Testis (tissue), 2 donors: ENCODE measurements at regions not wholly inside any gene's neighbourhood (a gene's known extent, or its start where the extent isn't known, plus 50 kb on each side); places are given as distances from the start of the nearest gene placed in this dataset.

Source experiments
- CTCF ChIP-seq, 3 experiments: fragments of 450-650 bp in 2 of 3; fragments of 200-600 bp in 1 of 3; sonication (generic) in 1 of 3; IDR thresholded peaks; one replicate each; pipeline ENCODE4 v1.5.1; 2016 to 2019; ENCODE audit warnings: antibody characterized with exemption in 3 of 3, mild to moderate bottlenecking in 2 of 3, moderate library complexity in 1 of 3
- POLR2A ChIP-seq: fragments of 450-650 bp; IDR thresholded peaks from one replicate; pipeline ENCODE4 v1.6.1; 2017; ENCODE audit warnings: antibody characterized with exemption, mild to moderate bottlenecking, moderate library complexity

DNA sequence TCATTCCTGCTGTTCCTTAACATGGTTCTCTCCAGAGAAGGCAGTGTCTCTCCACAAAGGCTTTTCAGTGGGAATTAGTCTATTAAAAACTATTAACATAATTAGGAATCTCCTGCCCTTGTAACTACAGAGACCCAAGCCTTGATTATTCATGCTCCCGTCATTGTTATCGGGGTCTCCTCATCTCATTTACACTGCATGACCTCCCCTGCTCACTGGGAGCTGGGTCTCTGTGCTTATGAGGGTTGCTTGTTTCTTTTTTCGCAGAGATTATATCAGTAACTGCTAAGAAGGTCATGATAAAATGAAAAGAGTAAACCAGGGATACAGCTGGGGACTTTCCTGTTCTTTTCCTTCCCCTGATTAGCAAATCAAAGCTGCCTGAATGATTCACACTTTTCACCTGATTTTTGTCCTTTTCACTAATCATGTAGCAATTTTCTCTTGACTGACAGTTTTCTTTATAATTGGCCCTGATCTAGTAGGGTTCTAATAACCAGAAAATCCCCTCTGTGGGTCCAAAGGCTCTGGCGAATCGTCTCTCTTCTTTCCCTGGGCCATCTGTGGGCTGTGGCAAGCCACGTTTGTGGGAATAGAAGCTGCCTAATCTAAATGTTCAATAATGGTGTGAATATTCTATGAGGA, 116.5 kb upstream of the BARHL2 start:
- no peak for TF ChIP-seq CTCF (IDR thresholded peaks at IDR 0.05)
- no peak for TF ChIP-seq POLR2A
